Peyer's patch (tissue), 4 donors: ENCODE measurements at regions not wholly inside any gene's neighbourhood (a gene's known extent, or its start where the extent isn't known, plus 50 kb on each side); places are given as distances from the start of the nearest gene placed in this dataset.
A peak's percentile ranks its signal among the peaks of the same experiment; 100 is the strongest.
"Not testable (repeated sequence)": the region's sequence is repeated elsewhere in the genome, so short reads cannot be mapped to it uniquely, and the experiment has no call there.

ENCODE experiments used
- DNase-seq, 3 donors: peaks; one replicate each; pipeline ENCODE4 v3.0.0-alpha.2; 2017 to 2019
- H3K27ac ChIP-seq, 4 donors: fragments of 200-600 bp; sonication (generic); one replicate each; pipeline ENCODE4 v1.5.1; 2016 to 2019
- H3K27me3 ChIP-seq, 2 donors: fragments of 200-600 bp; sonication (generic); one replicate each; pipeline ENCODE4 v1.5.1; 2019
- H3K36me3 ChIP-seq, 3 donors: fragments of 200-600 bp; sonication (generic); one replicate each; pipeline ENCODE4 v1.5.1; 2016 to 2019
- H3K4me1 ChIP-seq, 4 donors: fragments of 200-600 bp; sonication (generic); one replicate each; pipeline ENCODE4 v1.5.1; 2016 to 2019
- H3K4me3 ChIP-seq, 4 donors: fragments of 200-600 bp; sonication (generic); 1 replicate in 3 of 4; 2 replicates in 1 of 4; pipeline ENCODE4 v1.5.1; 2016 to 2019; ENCODE audit warnings: mild to moderate bottlenecking in 1 of 4
- H3K9me3 ChIP-seq, 4 donors: fragments of 200-600 bp; sonication (generic); one replicate each; pipeline ENCODE4 v1.5.1; 2016 to 2019; ENCODE audit warnings: mild to moderate bottlenecking in 1 of 4
- CTCF ChIP-seq, 6 experiments: fragments of 450-650 bp in 4 of 6; fragments of 200-600 bp in 2 of 6; sonication (generic) in 1 of 6; IDR thresholded peaks; one replicate each; pipeline ENCODE4 v1.5.1; 2017 to 2019; ENCODE audit warnings: antibody characterized with exemption in 6 of 6, mild to moderate bottlenecking in 3 of 6, moderate library complexity in 1 of 6
- POLR2A ChIP-seq, 2 donors: fragments of 450-650 bp; IDR thresholded peaks; one replicate each; pipeline ENCODE4 v1.5.1; 2017; ENCODE audit warnings: antibody characterized with exemption in 2 of 2, mild to moderate bottlenecking in 2 of 2, moderate library complexity in 2 of 2

DNA sequence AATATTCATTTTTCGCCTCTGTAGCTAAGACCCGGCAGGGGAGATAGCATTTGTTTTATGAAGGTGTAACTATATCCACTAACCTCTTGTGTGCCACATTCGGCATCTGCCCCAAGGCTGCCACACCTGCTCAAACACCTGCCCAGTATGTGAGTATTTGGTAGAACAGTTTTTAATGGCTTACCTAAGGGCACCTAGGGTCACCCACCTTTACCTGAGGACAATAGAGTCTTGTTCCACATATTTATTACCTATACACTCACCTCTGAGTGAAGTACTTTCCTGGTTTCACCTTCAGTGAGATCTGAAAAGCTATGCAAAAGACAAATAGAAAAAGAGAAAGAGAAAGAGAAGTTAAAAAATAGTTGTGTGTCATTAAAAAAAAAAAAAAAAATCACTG is 68.0 kb upstream of the PIP5K1B start:
- H3K4me1 ChIP-seq: no peaks in the 10 kb centered on the region
- no peak overlapping the region for H3K4me3 ChIP-seq
- H3K36me3 ChIP-seq: no peaks in the 10 kb centered on the region
- H3K27ac ChIP-seq: peak overlapping the region in 1 of 4 donors; percentile 38
- TF ChIP-seq POLR2A (IDR thresholded peaks at IDR 0.05) (no peak), CTCF (IDR thresholded peaks at IDR 0.05) (no peak)
- DNase-seq: peak in 1 of 3 donors; percentile 51
- no peaks in the 10 kb centered on the region for H3K9me3 ChIP-seq
- no peaks in the 10 kb centered on the region for H3K27me3 ChIP-seq

DNA sequence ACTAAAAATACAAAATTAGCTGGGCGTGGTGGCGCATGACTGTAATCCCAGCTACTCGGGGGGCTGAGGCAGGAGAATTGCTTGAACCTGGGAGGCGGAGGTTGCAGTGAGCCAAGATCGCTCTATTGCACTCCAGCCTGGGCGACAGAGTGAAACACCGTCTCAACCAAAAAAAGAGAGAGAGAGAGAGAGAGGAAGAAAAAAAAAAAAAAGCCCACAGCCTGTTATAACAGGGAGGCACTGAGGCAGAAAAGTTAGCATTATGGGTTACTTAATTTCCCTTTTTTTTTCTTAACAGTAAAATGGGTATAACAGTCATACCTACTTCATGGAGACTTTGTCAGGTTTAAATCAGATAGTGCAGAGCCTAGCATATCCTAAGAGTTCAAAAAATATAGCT is 65.8 kb upstream of the PIP5K1B start:
- H3K9me3 ChIP-seq, H3K36me3 ChIP-seq, H3K27me3 ChIP-seq, H3K4me3 ChIP-seq, H3K4me1 ChIP-seq: not testable (repeated sequence)
- H3K27ac ChIP-seq: peak overlapping the region in 1 of 4 donors; percentile 75
- peak in 1 of 3 donors; percentile 31 for DNase-seq

- TF ChIP-seq POLR2A (IDR thresholded peaks at IDR 0.05) (no peak), CTCF (IDR thresholded peaks at IDR 0.05) (peak in 1 of 6 experiments; percentile 9)
- peak in 2 of 3 donors; percentile 38 to 52 for DNase-seq
- Histone ChIP-seq H3K4me1 (no peaks in the 10 kb centered on the region), H3K27me3 (no peaks in the 10 kb centered on the region), H3K4me3 (no peak overlapping the region), H3K27ac (peak overlapping the region in 2 of 4 donors; percentile 48 to 75), H3K36me3 (no peaks in the 10 kb centered on the region), H3K9me3 (no peaks in the 10 kb centered on the region)
Measured at GRCh38 chr9:68640421-68641089, 64.5 kb upstream of the PIP5K1B start.

GRCh38 chr9:68643901-68644809 is 60.9 kb upstream of the PIP5K1B start:
- peak in 2 of 3 donors; percentile 61 to 66 for DNase-seq
- Histone ChIP-seq H3K36me3 (no peaks in the 10 kb centered on the region), H3K9me3 (no peaks in the 10 kb centered on the region), H3K4me1 (no peaks in the 10 kb centered on the region), H3K27me3 (no peaks in the 10 kb centered on the region), H3K27ac (peak overlapping the region in 2 of 4 donors; percentile 70 to 75), H3K4me3 (no peak overlapping the region)
- no peak for TF ChIP-seq POLR2A (IDR thresholded peaks at IDR 0.05)
- TF ChIP-seq CTCF (IDR thresholded peaks at IDR 0.05): no peak

GRCh38 chr9:68644831-68645230 is 60.2 kb upstream of the PIP5K1B start:
- TF ChIP-seq CTCF (IDR thresholded peaks at IDR 0.05): no peak
- TF ChIP-seq POLR2A (IDR thresholded peaks at IDR 0.05): no peak
- peak overlapping the region in 2 of 4 donors; percentile 70 to 75 for H3K27ac ChIP-seq
- no peaks in the 10 kb centered on the region for H3K27me3 ChIP-seq
- H3K4me1 ChIP-seq: no peaks in the 10 kb centered on the region
- no peaks in the 10 kb centered on the region for H3K36me3 ChIP-seq
- no peaks in the 10 kb centered on the region for H3K9me3 ChIP-seq
- H3K4me3 ChIP-seq: no peak overlapping the region
- no peak for DNase-seq

- DNase-seq: no peak
- Histone ChIP-seq H3K27ac (no peak overlapping the region), H3K36me3 (no peaks in the 10 kb centered on the region), H3K27me3 (no peaks in the 10 kb centered on the region), H3K4me3 (no peak overlapping the region), H3K9me3 (no peaks in the 10 kb centered on the region), H3K4me1 (peaks cover 0 to 4% (median 0%) of the 10 kb centered on the region in 4 donors)
- TF ChIP-seq CTCF (IDR thresholded peaks at IDR 0.05) (no peak), POLR2A (IDR thresholded peaks at IDR 0.05) (no peak)
Measured at GRCh38 chr9:68648164-68648563, 56.9 kb upstream of the PIP5K1B start.
